Activated T-helper 2 cell treated with anti-CD3 and anti-CD28 coated beads, Interferon-gamma antibody, Interleukin-2, Interleukin-4, amounts not matched to agents 10 μg/mL and 5 μg/mL and 100 μg/mL, durations not matched to agents 14 hours and 24 hours and 36 hours (primary cell): ENCODE measurements at regions not wholly inside any gene's neighbourhood (a gene's known extent, or its start where the extent isn't known, plus 50 kb on each side); places are given as distances from the start of the nearest gene placed in this dataset.

Experiments
- DNase-seq: peaks from one replicate; pipeline ENCODE4 v3.0.0; 2021; ENCODE audit warnings: low spot score
- H3K27ac Mint-ChIP-seq: one replicate; pipeline ENCODE4 v1.8.0; 2021; ENCODE audit warnings: mixed read lengths
- H3K27me3 Mint-ChIP-seq: one replicate; pipeline ENCODE4 v1.8.0; 2021; ENCODE audit warnings: low read depth, mixed read lengths
- H3K36me3 Mint-ChIP-seq: one replicate; pipeline ENCODE4 v1.8.0; 2021; ENCODE audit warnings: low read depth, mixed read lengths
- H3K4me1 Mint-ChIP-seq: one replicate; pipeline ENCODE4 v1.8.0; 2021; ENCODE audit warnings: low read depth, mixed read lengths
- H3K4me3 Mint-ChIP-seq: one replicate; pipeline ENCODE4 v1.8.0; 2021; ENCODE audit warnings: low read depth, mild to moderate bottlenecking, moderate library complexity, mixed read lengths
- H3K9me3 Mint-ChIP-seq: one replicate; pipeline ENCODE4 v1.8.0; 2021; ENCODE audit warnings: mixed read lengths
- intact Hi-C: fragments of 100-400 bp; cut with micrococcal nuclease; formaldehyde crosslinking; loops from one replicate; pipeline ENCODE4 v1.15.1; 2023

DNA sequence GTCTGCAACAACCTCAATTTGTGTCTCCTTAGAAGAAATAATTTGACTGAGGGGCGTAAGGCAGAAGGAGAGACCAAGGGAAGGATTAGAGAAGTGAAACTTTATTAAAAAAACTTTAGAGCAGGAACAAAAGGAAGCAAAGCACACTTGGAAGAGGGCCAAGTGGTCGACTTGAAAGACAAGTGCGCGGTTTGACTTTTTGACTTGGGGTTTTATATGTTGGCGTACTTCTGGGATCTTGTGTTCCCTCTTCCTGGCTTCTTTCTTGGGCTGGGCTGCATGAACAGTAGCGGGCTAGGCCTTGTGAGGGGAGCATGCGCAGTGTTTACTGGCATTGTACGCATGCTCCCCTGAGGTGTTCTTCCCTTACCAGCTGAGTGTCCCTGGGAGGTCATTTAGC lies 369.3 kb upstream of the DCN start:
- H3K4me1 Mint-ChIP-seq, result no peaks in the 10 kb centered on the region
- no peak overlapping the region for H3K4me3 Mint-ChIP-seq
- H3K9me3 Mint-ChIP-seq, result no peaks in the 10 kb centered on the region
- H3K36me3 Mint-ChIP-seq, result no peaks in the 10 kb centered on the region
- peaks cover 6% of the 10 kb centered on the region for H3K27me3 Mint-ChIP-seq
- DNase-seq, result no peak
- H3K27ac Mint-ChIP-seq, result no peak overlapping the region
- intact Hi-C loops, result no loop called here

DNA sequence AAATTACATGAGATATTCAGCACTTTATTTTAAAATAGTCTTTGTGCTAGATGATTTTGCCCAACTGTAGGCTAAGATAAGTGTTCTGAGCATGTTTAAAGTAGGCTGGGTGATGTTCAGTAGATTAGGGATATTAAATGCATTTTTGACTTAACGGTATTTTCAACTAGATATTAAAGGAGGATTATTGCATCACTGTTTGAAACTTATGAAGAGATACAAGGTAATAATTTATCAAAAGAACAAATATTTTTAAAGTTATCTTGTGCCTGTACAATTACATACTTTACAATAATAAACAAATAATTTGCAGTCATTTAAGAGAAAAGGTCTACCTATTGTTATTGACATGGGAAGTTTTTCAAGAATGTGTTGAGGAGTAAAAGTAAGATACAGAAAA lies 368.6 kb upstream of the DCN start:
- Mint-ChIP-seq H3K36me3 (no peaks in the 10 kb centered on the region), H3K4me3 (no peak overlapping the region), H3K27ac (no peak overlapping the region), H3K4me1 (no peaks in the 10 kb centered on the region), H3K27me3 (peaks cover 6% of the 10 kb centered on the region), H3K9me3 (no peaks in the 10 kb centered on the region)
- intact Hi-C loops, result no loop called here
- DNase-seq, result no peak

GRCh38 chr12:91542666-91543065 lies 360.0 kb upstream of the DCN start:
- Mint-ChIP-seq H3K27ac (no peak overlapping the region), H3K27me3 (no peaks in the 10 kb centered on the region), H3K36me3 (no peaks in the 10 kb centered on the region), H3K4me1 (no peaks in the 10 kb centered on the region), H3K4me3 (no peak overlapping the region), H3K9me3 (no peaks in the 10 kb centered on the region)
- intact Hi-C loops, result no loop called here
- no peak for DNase-seq

DNA sequence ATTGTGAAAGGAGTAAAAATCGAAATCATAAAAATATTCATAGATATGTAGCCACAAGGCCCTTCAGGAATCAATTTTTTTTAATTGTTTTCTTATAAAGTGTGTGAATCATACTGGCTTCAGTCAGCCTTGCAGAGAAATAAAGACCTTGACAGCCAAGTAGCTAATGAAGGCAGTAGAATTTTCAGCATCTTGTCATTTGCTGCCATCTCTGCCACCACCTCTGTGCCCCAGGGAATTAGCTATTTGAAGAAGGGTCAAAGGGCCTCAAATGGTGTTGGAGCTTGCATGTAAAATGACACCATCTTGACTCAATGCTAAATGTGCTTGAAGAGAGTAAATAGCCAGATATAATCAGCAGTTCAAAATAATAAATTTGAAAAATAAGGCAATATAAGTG lies 359.4 kb upstream of the DCN start:
- H3K36me3 Mint-ChIP-seq, result no peaks in the 10 kb centered on the region
- H3K4me1 Mint-ChIP-seq, result no peaks in the 10 kb centered on the region
- H3K27ac Mint-ChIP-seq, result no peak overlapping the region
- H3K27me3 Mint-ChIP-seq, result no peaks in the 10 kb centered on the region
- intact Hi-C loops, result no loop called here
- H3K9me3 Mint-ChIP-seq, result no peaks in the 10 kb centered on the region
- no peak overlapping the region for H3K4me3 Mint-ChIP-seq
- no peak for DNase-seq

GRCh38 chr12:91538418-91538817 lies 355.8 kb upstream of the DCN start:
- Mint-ChIP-seq H3K27me3 (no peaks in the 10 kb centered on the region), H3K27ac (no peak overlapping the region), H3K4me3 (no peak overlapping the region), H3K36me3 (no peaks in the 10 kb centered on the region), H3K9me3 (peaks cover 15% of the 10 kb centered on the region), H3K4me1 (no peaks in the 10 kb centered on the region)
- intact Hi-C loops, result no loop called here
- no peak for DNase-seq

GRCh38 chr12:91533366-91533765 lies 350.7 kb upstream of the DCN start:
- intact Hi-C loops, result no loop called here
- no peak overlapping the region for H3K27ac Mint-ChIP-seq
- no peak overlapping the region for H3K4me3 Mint-ChIP-seq

DNA sequence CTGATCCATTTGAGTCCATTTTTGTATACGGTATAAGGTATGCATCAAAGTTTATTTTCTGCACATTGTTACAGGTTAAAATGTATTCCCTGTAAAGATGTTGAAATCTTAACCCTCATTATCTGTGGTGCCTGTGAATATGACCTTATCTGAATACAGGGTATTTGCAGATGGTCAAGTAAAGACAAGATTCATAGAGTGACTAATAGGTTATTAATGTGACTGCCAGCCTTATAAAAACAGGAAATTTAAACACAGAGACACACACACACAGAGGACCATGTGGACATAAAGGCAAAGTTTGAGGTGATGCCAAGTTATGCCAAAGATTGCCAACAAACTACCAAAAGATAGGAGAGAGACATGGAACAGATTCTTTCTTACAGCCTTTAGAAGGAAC lies 347.2 kb upstream of the DCN start:
- no peaks in the 10 kb centered on the region for H3K36me3 Mint-ChIP-seq
- H3K27ac Mint-ChIP-seq, result no peak overlapping the region
- peaks cover 7% of the 10 kb centered on the region for H3K9me3 Mint-ChIP-seq
- DNase-seq, result no peak
- intact Hi-C loops, result no loop called here
- no peak overlapping the region for H3K4me3 Mint-ChIP-seq
- H3K4me1 Mint-ChIP-seq, result no peaks in the 10 kb centered on the region
- no peaks in the 10 kb centered on the region for H3K27me3 Mint-ChIP-seq

More at GRCh38 chr12:91533366-91533765, 350.7 kb upstream of the DCN start:
- Mint-ChIP-seq H3K4me1 (no peaks in the 10 kb centered on the region), H3K36me3 (no peaks in the 10 kb centered on the region), H3K9me3 (peaks cover 15% of the 10 kb centered on the region), H3K27me3 (no peaks in the 10 kb centered on the region)
- DNase-seq, result no peak

- H3K4me3 Mint-ChIP-seq, result no peak overlapping the region
- no peaks in the 10 kb centered on the region for H3K36me3 Mint-ChIP-seq
- intact Hi-C loops, result no loop called here
- H3K27me3 Mint-ChIP-seq, result no peaks in the 10 kb centered on the region
- DNase-seq, result no peak
- H3K9me3 Mint-ChIP-seq, result no peaks in the 10 kb centered on the region
- H3K27ac Mint-ChIP-seq, result no peak overlapping the region
- H3K4me1 Mint-ChIP-seq, result no peaks in the 10 kb centered on the region
Observed at GRCh38 chr12:91523831-91524230, 341.2 kb upstream of the DCN start.

DNA sequence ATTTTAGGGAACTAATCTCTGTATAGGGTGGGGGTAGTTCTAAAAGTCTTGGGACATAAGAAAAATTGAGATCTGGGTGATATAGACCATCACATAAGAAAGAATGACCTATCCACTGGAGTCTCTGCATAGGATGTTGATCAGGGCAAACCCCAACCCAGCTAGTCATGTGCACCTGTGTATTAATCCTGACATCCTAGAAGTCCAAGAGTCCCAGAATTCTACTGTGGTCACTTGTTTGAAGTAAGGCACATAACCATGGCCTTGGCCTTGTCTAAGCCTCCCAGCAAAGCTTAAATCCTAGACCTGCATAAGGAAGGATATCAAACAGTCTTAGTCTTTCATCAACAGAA lies 334.1 kb upstream of the DCN start:
- H3K4me3 Mint-ChIP-seq, result no peak overlapping the region
- no peaks in the 10 kb centered on the region for H3K9me3 Mint-ChIP-seq
- DNase-seq, result no peak
- H3K27ac Mint-ChIP-seq, result no peak overlapping the region
- peaks cover 6% of the 10 kb centered on the region for H3K27me3 Mint-ChIP-seq
- no peaks in the 10 kb centered on the region for H3K36me3 Mint-ChIP-seq
- intact Hi-C loops, result no loop called here
- no peaks in the 10 kb centered on the region for H3K4me1 Mint-ChIP-seq

GRCh38 chr12:91515944-91516694 lies 333.5 kb upstream of the DCN start:
- no peak for DNase-seq
- Mint-ChIP-seq H3K4me3 (no peak overlapping the region), H3K4me1 (no peaks in the 10 kb centered on the region), H3K27me3 (peaks cover 6% of the 10 kb centered on the region), H3K27ac (no peak overlapping the region), H3K9me3 (no peaks in the 10 kb centered on the region), H3K36me3 (no peaks in the 10 kb centered on the region)
- intact Hi-C loops, result no loop called here

- Mint-ChIP-seq H3K36me3 (no peaks in the 10 kb centered on the region), H3K9me3 (no peaks in the 10 kb centered on the region), H3K27me3 (peaks cover 6% of the 10 kb centered on the region), H3K4me3 (no peak overlapping the region), H3K27ac (no peak overlapping the region), H3K4me1 (no peaks in the 10 kb centered on the region)
- no peak for DNase-seq
- intact Hi-C loops, result no loop called here
Observed at GRCh38 chr12:91513313-91513712, 330.7 kb upstream of the DCN start.

- no peaks in the 10 kb centered on the region for H3K36me3 Mint-ChIP-seq
- H3K27ac Mint-ChIP-seq, result no peak overlapping the region
- no peaks in the 10 kb centered on the region for H3K4me1 Mint-ChIP-seq
- peaks cover 5% of the 10 kb centered on the region for H3K27me3 Mint-ChIP-seq
- H3K9me3 Mint-ChIP-seq, result no peaks in the 10 kb centered on the region
- intact Hi-C loops, result no loop called here
- H3K4me3 Mint-ChIP-seq, result no peak overlapping the region
- DNase-seq, result no peak
Observed at GRCh38 chr12:91511795-91512420, 329.3 kb upstream of the DCN start.

DNA sequence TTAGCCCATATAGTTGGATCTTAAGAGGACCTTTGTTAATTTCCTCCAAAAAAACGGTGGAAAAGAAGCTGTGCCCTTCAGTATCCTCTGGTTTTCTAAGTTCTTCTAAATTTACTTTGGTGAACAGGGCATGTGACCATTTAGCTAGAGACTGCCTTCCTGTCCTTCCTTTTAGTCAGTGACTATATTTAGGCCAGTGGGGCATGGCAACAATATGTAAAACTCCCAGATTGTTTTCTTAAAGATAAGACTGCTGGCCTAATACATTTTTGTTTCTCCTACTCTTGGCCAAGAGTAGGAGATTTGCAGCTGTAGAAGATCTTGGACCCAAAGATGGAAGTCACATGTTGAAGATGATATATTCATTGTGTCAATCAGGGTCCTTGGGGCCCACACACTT lies 325.1 kb upstream of the DCN start:
- Mint-ChIP-seq H3K4me3 (no peak overlapping the region), H3K27ac (no peak overlapping the region), H3K36me3 (no peaks in the 10 kb centered on the region), H3K27me3 (peaks cover 3% of the 10 kb centered on the region), H3K4me1 (no peaks in the 10 kb centered on the region), H3K9me3 (no peaks in the 10 kb centered on the region)
- intact Hi-C loops, result no loop called here
- no peak for DNase-seq
